GM12878 (cell line): ENCODE measurements at regions not wholly inside any gene's neighbourhood (a gene's known extent, or its start where the extent isn't known, plus 50 kb on each side); places are given as distances from the start of the nearest gene placed in this dataset.

Experiments used
- SKIL ChIP-seq: fragments of 450-650 bp; IDR thresholded peaks from 2 replicates; pipeline ENCODE4 v1.6.1; 2017; ENCODE audit warnings: mild to moderate bottlenecking, low read depth, inconsistent platforms; ENCODE audit not compliant: poor library complexity, severe bottlenecking
- SUZ12 ChIP-seq: fragments of 200-600 bp; sonication (generic); IDR thresholded peaks from one replicate; pipeline ENCODE4 v1.6.1; 2018; ENCODE audit warnings: antibody characterized with exemption, mild to moderate bottlenecking; ENCODE audit not compliant: unreplicated experiment
- ZZZ3 ChIP-seq: IDR thresholded peaks from 2 replicates; pipeline ENCODE4 v1.6.1; 2011; ENCODE audit warnings: low read depth; ENCODE audit not compliant: control insufficient read depth, insufficient read length
- TF ChIP-seq, protein P1 (sequence below): fragments of 450-650 bp; conservative IDR thresholded peaks from 2 replicates; pipeline ENCODE4 v1.6.1; 2017; ENCODE audit warnings: mild to moderate bottlenecking, moderate library complexity
- TF ChIP-seq, protein P2 (sequence below): fragments of 450-650 bp; IDR thresholded peaks from 2 replicates; pipeline ENCODE4 v1.6.1; 2017; ENCODE audit warnings: antibody characterized with exemption, mild to moderate bottlenecking, moderate library complexity

GRCh38 chr4:120589787-120590186 lies 332.7 kb downstream of the PRDM5 start (continued):
- TF ChIP-seq, protein P1, sequence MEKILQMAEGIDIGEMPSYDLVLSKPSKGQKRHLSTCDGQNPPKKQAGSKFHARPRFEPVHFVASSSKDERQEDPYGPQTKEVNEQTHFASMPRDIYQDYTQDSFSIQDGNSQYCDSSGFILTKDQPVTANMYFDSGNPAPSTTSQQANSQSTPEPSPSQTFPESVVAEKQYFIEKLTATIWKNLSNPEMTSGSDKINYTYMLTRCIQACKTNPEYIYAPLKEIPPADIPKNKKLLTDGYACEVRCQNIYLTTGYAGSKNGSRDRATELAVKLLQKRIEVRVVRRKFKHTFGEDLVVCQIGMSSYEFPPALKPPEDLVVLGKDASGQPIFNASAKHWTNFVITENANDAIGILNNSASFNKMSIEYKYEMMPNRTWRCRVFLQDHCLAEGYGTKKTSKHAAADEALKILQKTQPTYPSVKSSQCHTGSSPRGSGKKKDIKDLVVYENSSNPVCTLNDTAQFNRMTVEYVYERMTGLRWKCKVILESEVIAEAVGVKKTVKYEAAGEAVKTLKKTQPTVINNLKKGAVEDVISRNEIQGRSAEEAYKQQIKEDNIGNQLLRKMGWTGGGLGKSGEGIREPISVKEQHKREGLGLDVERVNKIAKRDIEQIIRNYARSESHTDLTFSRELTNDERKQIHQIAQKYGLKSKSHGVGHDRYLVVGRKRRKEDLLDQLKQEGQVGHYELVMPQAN = no peak
- TF ChIP-seq, protein P2, sequence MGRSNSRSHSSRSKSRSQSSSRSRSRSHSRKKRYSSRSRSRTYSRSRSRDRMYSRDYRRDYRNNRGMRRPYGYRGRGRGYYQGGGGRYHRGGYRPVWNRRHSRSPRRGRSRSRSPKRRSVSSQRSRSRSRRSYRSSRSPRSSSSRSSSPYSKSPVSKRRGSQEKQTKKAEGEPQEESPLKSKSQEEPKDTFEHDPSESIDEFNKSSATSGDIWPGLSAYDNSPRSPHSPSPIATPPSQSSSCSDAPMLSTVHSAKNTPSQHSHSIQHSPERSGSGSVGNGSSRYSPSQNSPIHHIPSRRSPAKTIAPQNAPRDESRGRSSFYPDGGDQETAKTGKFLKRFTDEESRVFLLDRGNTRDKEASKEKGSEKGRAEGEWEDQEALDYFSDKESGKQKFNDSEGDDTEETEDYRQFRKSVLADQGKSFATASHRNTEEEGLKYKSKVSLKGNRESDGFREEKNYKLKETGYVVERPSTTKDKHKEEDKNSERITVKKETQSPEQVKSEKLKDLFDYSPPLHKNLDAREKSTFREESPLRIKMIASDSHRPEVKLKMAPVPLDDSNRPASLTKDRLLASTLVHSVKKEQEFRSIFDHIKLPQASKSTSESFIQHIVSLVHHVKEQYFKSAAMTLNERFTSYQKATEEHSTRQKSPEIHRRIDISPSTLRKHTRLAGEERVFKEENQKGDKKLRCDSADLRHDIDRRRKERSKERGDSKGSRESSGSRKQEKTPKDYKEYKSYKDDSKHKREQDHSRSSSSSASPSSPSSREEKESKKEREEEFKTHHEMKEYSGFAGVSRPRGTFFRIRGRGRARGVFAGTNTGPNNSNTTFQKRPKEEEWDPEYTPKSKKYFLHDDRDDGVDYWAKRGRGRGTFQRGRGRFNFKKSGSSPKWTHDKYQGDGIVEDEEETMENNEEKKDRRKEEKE = no peak
- TF ChIP-seq SUZ12 (no peak), SKIL (no peak), ZZZ3 (no peak)
